ENCODE measurements at regions not wholly inside any gene's neighbourhood (a gene's known extent, or its start where the extent isn't known, plus 50 kb on each side); places are given as distances from the start of the nearest gene placed in this dataset.

- TF ChIP-seq CTCF (IDR thresholded peaks at IDR 0.05 in 4 of 5, conservative IDR thresholded peaks at IDR 0.05 in 1 of 5) (no peak), POLR2A (IDR thresholded peaks at IDR 0.05) (no peak)
These were observed 70.9 kb upstream of the LPP start for GRCh38 chr3:188083011-188083410.

All from gastrocnemius medialis (tissue), 4 donors.